GM12874 (cell line): ENCODE measurements at regions not wholly inside any gene's neighbourhood (a gene's known extent, or its start where the extent isn't known, plus 50 kb on each side); places are given as distances from the start of the nearest gene placed in this dataset.

Experiments used
- TF ChIP-seq, protein P1 (sequence below): IDR thresholded peaks from 2 replicates; pipeline ENCODE4 v1.5.1; 2011; ENCODE audit warnings: low read depth, mild to moderate bottlenecking, control low read depth, low read length, moderate library complexity; ENCODE audit not compliant: insufficient read depth

GRCh38 chr22:48893288-48894063, 934.2 kb downstream of the BRD1 start:
- TF ChIP-seq, protein P1, sequence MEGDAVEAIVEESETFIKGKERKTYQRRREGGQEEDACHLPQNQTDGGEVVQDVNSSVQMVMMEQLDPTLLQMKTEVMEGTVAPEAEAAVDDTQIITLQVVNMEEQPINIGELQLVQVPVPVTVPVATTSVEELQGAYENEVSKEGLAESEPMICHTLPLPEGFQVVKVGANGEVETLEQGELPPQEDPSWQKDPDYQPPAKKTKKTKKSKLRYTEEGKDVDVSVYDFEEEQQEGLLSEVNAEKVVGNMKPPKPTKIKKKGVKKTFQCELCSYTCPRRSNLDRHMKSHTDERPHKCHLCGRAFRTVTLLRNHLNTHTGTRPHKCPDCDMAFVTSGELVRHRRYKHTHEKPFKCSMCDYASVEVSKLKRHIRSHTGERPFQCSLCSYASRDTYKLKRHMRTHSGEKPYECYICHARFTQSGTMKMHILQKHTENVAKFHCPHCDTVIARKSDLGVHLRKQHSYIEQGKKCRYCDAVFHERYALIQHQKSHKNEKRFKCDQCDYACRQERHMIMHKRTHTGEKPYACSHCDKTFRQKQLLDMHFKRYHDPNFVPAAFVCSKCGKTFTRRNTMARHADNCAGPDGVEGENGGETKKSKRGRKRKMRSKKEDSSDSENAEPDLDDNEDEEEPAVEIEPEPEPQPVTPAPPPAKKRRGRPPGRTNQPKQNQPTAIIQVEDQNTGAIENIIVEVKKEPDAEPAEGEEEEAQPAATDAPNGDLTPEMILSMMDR, result no peak

DNA sequence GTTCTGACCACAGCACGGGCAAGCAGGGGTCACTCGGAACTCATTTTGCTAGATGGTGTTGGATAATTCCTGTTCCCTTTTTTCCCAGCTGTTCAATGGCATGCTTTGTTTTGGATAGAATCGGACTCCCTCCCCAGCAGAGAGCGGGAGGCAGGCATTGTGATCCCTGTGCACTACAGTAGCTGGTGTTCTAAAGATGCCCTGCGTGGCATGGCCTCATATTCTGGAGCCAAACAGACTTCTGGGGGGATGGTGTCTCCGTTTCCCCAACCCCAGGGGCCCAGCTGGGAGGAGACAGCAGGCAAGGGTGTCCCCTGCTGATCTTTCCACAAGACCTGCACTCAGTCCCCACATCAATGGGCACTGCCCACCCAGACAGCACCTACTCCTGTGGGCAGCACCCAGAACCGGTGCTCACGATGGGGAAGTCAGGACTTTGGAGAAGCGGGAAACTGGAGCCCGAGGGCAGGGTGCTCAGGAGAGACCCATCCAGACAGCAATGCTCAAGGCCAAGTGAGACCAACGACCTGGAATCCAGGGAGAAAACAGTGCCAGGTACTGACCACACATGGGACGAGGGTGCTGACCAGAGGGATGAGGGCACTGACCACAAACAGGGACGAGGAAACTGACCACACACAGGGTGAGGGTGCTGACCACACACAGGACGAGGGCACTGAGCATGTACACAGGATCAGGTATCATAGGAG, 934.9 kb downstream of the BRD1 start:
- TF ChIP-seq, protein P1, result no peak

DNA sequence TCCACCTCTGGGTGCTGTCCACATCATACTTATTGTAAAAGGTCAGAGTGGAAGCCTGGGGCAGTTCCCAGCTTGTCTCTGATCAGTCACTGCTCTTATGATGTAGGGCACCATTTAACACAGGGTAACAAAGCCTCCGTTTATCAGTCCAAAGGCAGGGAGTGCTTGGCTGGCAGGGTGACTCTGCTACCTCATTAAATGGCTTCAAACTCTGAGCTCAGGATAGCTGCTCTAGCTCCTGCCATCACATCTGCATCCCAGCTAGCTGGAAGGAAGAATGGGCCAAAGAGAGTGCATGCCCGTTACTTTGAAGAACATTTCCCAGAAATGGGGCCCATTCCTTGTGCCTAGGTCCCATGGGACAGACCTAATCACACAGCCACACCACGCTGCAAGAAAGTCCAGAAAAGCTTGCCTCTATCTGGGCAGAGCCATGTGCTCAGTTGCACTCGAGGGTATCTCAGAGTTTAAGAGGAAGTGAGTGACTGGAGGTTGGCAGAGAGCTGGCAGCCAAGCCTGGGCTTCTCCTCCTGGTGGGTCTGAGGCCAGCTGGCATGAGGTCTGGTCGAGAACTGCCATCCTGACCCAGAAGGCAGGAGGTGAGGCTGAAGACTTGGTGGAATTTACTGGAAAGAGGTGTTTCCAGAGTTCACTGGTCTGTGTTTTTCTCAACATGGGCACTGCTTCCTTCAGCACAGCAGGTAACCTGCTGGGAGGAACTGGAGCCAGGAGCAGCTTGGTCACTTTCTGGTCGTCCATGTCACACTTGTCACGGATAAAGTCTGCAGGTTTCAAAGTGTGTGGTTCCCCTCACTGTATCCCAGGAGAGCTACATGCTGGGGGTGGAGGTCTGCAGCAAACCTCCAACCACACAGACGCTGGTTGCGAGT, 935.7 kb downstream of the BRD1 start:
- TF ChIP-seq, protein P1, result no peak

GRCh38 chr22:48890693-48891554, 936.7 kb downstream of the BRD1 start:
- TF ChIP-seq, protein P1, result no peak

DNA sequence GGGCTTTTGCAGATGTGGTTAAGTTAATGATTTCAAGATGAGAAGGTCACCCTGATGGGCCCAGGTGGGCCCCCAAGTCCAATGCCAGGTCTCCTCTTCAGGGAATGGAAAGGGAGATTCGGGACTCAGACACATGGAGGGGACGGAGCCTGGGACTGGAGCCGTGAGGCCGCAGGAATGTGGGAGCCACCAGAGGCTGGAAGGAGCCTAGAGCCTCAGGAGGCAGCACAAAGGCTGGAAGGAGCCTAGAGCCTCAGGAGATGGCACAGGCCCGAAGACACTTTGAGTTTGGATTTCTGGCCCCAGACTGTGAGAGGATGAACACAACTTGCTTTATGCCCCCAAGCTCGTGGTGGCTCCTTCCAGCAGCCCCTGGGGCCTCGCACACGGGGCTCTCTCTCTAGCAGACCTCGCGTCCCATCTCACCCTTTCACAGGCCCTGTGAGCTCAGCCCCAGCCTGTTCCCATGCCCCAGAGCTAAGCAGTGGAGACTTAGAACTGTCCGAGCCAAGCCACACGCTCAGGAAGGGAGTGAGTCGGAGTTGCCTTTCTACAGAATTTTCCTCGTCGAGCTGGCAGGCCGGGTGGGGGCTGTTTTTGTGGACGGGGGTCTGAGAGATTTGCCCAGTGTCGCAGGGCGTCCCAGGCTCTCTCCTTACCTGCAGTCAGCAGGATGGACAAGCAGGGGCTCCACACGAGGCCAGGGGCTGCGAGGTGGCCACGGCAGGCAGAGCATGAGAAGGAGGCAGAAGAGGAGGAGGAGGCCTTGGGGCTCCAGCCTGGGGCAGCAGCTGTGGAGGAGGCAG, 937.6 kb downstream of the BRD1 start:
- TF ChIP-seq, protein P1, result no peak

- TF ChIP-seq, protein P1, result no peak
Measured at GRCh38 chr22:48889209-48889830, 938.4 kb downstream of the BRD1 start.
